AG09309 (cell line): ENCODE measurements at regions not wholly inside any gene's neighbourhood (a gene's known extent, or its start where the extent isn't known, plus 50 kb on each side); places are given as distances from the start of the nearest gene placed in this dataset.

ENCODE experiments used
- DNase-seq: peaks from one replicate; pipeline ENCODE4 v3.0.0-alpha.2; 2010; ENCODE audit warnings: low read depth
- H3K4me3 ChIP-seq: 2 replicates; pipeline ENCODE4 v1.5.1; 2011; ENCODE audit warnings: mild to moderate bottlenecking, low read depth, low read length, moderate library complexity; ENCODE audit not compliant: control insufficient read depth
- TF ChIP-seq, protein P1 (sequence below): IDR thresholded peaks from 2 replicates; pipeline ENCODE4 v1.5.1; 2011; ENCODE audit warnings: mild to moderate bottlenecking, low read depth, low read length, inconsistent platforms; ENCODE audit not compliant: insufficient read depth, control insufficient read depth; ENCODE audit errors: missing control alignments

GRCh38 chr3:5806192-5806591 lies 618.7 kb downstream of the EDEM1 start:
- TF ChIP-seq, protein P1, sequence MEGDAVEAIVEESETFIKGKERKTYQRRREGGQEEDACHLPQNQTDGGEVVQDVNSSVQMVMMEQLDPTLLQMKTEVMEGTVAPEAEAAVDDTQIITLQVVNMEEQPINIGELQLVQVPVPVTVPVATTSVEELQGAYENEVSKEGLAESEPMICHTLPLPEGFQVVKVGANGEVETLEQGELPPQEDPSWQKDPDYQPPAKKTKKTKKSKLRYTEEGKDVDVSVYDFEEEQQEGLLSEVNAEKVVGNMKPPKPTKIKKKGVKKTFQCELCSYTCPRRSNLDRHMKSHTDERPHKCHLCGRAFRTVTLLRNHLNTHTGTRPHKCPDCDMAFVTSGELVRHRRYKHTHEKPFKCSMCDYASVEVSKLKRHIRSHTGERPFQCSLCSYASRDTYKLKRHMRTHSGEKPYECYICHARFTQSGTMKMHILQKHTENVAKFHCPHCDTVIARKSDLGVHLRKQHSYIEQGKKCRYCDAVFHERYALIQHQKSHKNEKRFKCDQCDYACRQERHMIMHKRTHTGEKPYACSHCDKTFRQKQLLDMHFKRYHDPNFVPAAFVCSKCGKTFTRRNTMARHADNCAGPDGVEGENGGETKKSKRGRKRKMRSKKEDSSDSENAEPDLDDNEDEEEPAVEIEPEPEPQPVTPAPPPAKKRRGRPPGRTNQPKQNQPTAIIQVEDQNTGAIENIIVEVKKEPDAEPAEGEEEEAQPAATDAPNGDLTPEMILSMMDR, result no peak
- no peak for DNase-seq
- no peak overlapping the region for H3K4me3 ChIP-seq

- TF ChIP-seq, protein P1, result no peak
- no peak overlapping the region for H3K4me3 ChIP-seq
- no peak for DNase-seq
These were observed 622.2 kb downstream of the EDEM1 start for GRCh38 chr3:5809586-5810246.

- H3K4me3 ChIP-seq, result no peak overlapping the region
- TF ChIP-seq, protein P1, result no peak
- no peak for DNase-seq
These were observed 623.5 kb downstream of the EDEM1 start for GRCh38 chr3:5811016-5811415.

GRCh38 chr3:5813521-5813920 lies 626.0 kb downstream of the EDEM1 start:
- no peak overlapping the region for H3K4me3 ChIP-seq
- DNase-seq, result no peak
- TF ChIP-seq, protein P1, result no peak

- TF ChIP-seq, protein P1, result no peak
- H3K4me3 ChIP-seq, result no peak overlapping the region
- no peak for DNase-seq
These were observed 635.3 kb downstream of the EDEM1 start for GRCh38 chr3:5822843-5823242.

GRCh38 chr3:5826467-5826866 lies 639.0 kb downstream of the EDEM1 start:
- no peak for DNase-seq
- TF ChIP-seq, protein P1, result no peak
- no peak overlapping the region for H3K4me3 ChIP-seq
